GM12878 (cell line): ENCODE measurements at regions not wholly inside any gene's neighbourhood (a gene's known extent, or its start where the extent isn't known, plus 50 kb on each side); places are given as distances from the start of the nearest gene placed in this dataset.

Source experiments
- ATAC-seq: fragments of 200-7000 bp; cut with Tn5 transposase; 3 replicates; pipeline ENCODE4 v1.9.1; 2020; ENCODE audit warnings: mild to moderate bottlenecking, moderate library complexity
- BruUV-seq: library from RNA; stranded (reverse); fragments of 400-500 nt; replicated peaks from 2 replicates; lab custom pipeline; 2021; lab: Mats Ljungman, UMichigan
- CTCF ChIA-PET: fragments of 300-600 bp; sonication (Branson Sonifier 250); formaldehyde crosslinking; extraction: SDS; loops from one replicate; lab custom pipeline; 2021; ENCODE audit warnings: inconsistent platforms; lab: Yijun Ruan, JAX
- POLR2A ChIA-PET: fragments of 350-600 bp; formaldehyde crosslinking; extraction: SDS; loops from one replicate; lab custom pipeline; 2021; ENCODE audit warnings: inconsistent platforms; lab: Charles Lee
- RAD21 ChIA-PET: fragments of 300-600 bp; sonication (Branson Sonifier 250); formaldehyde crosslinking; loops from one replicate; lab custom pipeline; 2023; ENCODE audit warnings: antibody characterized with exemption; ENCODE audit not compliant: unreplicated experiment; lab: Charles Lee
- SMC1A ChIA-PET: fragments of 300-600 bp; sonication (Branson Sonifier 250); formaldehyde crosslinking; loops from one replicate; lab custom pipeline; 2023; ENCODE audit not compliant: unreplicated experiment, uncharacterized antibody; lab: Charles Lee
- DNase-seq: peaks from one replicate; pipeline ENCODE4 v3.0.0-alpha.2; 2011; ENCODE audit warnings: low read depth, low spot score
- FAIRE-seq: peaks from 3 replicates; lab custom pipeline; 2011; peaks lifted over from hg19 to GRCh38; lab: Jason Lieb, UNC
- H2AFZ ChIP-seq: 2 replicates; pipeline ENCODE4 v1.6.0; 2011; ENCODE audit warnings: low read depth, low read length, control low read depth; ENCODE audit not compliant: control insufficient read depth
- H3K27ac ChIP-seq: 2 replicates; pipeline ENCODE4 v1.5.1; 2011; ENCODE audit warnings: control low read depth; ENCODE audit not compliant: control insufficient read depth, insufficient read depth
- H3K27me3 ChIP-seq, 2 experiments: replicated peaks in 1 of 2; 2 replicates each; pipeline versions ENCODE4 v1.6.0 to v1.6.1; 2011; ENCODE audit warnings: low read length in 1 of 2; ENCODE audit not compliant: control insufficient read depth in 2 of 2, insufficient read depth in 2 of 2
- H3K36me3 ChIP-seq, 2 experiments: 2 replicates each; pipeline ENCODE4 v1.5.1; 2011; ENCODE audit warnings: low read length in 1 of 2; ENCODE audit not compliant: control insufficient read depth in 2 of 2, insufficient read depth in 2 of 2
- H3K4me1 ChIP-seq: 2 replicates; pipeline ENCODE4 v1.6.1; 2011; ENCODE audit warnings: mild to moderate bottlenecking, low read length, moderate library complexity, mixed read lengths; ENCODE audit not compliant: control insufficient read depth, insufficient read depth
- H3K4me2 ChIP-seq: 2 replicates; pipeline ENCODE4 v1.6.0; 2011; ENCODE audit warnings: control low read depth; ENCODE audit not compliant: control insufficient read depth, insufficient read depth
- H3K4me3 ChIP-seq: fragments of 200-600 bp; sonication (generic); 2 replicates; pipeline ENCODE4 v1.5.1; 2016
- H3K79me2 ChIP-seq: 2 replicates; pipeline ENCODE4 v1.6.0; 2011; ENCODE audit warnings: low read length; ENCODE audit not compliant: control insufficient read depth, insufficient read depth
- H3K9ac ChIP-seq: 2 replicates; pipeline ENCODE4 v1.8.0; 2011; ENCODE audit warnings: low read length, control low read depth, mixed read lengths; ENCODE audit not compliant: control insufficient read depth, insufficient read depth
- H3K9me3 ChIP-seq: replicated peaks from 3 replicates; pipeline ENCODE4 v1.5.1; 2011; ENCODE audit warnings: mild to moderate bottlenecking, low read length; ENCODE audit not compliant: control insufficient read depth, insufficient read depth
- H4K20me1 ChIP-seq: 2 replicates; pipeline ENCODE4 v1.6.0; 2011; ENCODE audit not compliant: control insufficient read depth, insufficient read depth
- CHD1 ChIP-seq: IDR thresholded peaks from 2 replicates; pipeline ENCODE4 v1.6.1; 2012; ENCODE audit warnings: low read depth, low read length, improper control_type of control experiment
- JUND ChIP-seq: IDR thresholded peaks from 2 replicates; pipeline ENCODE4 v1.6.1; 2012; ENCODE audit warnings: low read depth, mild to moderate bottlenecking, low read length, improper control_type of control experiment, moderate library complexity
- KAT2A ChIP-seq: conservative IDR thresholded peaks from 2 replicates; pipeline ENCODE4 v1.6.1; 2011; ENCODE audit warnings: low read depth, low read length; ENCODE audit not compliant: control insufficient read depth
- MXI1 ChIP-seq: fragments of 150-350 bp; IDR thresholded peaks from 2 replicates; pipeline ENCODE4 v1.6.1; 2011; ENCODE audit warnings: low read depth, mild to moderate bottlenecking, inconsistent platforms, low read length, improper control_type of control experiment
- PAX8 ChIP-seq: fragments of 450-650 bp; IDR thresholded peaks from 2 replicates; pipeline ENCODE4 v1.6.1; 2017; ENCODE audit warnings: mild to moderate bottlenecking, moderate library complexity
- POU2F2 ChIP-seq: IDR thresholded peaks from 3 replicates; pipeline ENCODE4 v1.6.1; 2011; ENCODE audit warnings: low read depth, mild to moderate bottlenecking, low read length, borderline replicate concordance
- PRDM15 ChIP-seq: fragments of 450-650 bp; formaldehyde crosslinking; IDR thresholded peaks from 2 replicates; pipeline ENCODE4 v1.4.0; 2020; ENCODE audit warnings: mild to moderate bottlenecking, moderate library complexity
- RFX5 ChIP-seq: IDR thresholded peaks from 2 replicates; pipeline ENCODE4 v1.6.1; 2011; ENCODE audit warnings: low read depth, low read length, improper control_type of control experiment
- SIN3A ChIP-seq: IDR thresholded peaks from 2 replicates; pipeline ENCODE4 v1.6.1; 2012; ENCODE audit warnings: low read depth, low read length, improper control_type of control experiment
- SPI1 ChIP-seq: IDR thresholded peaks from 2 replicates; pipeline ENCODE4 v1.6.1; 2011; ENCODE audit warnings: low read depth, mild to moderate bottlenecking, low read length, moderate library complexity, borderline replicate concordance; ENCODE audit not compliant: insufficient read depth
- ZNF207 ChIP-seq: fragments of 450-650 bp; IDR thresholded peaks from 2 replicates; pipeline ENCODE4 v1.6.1; 2014; ENCODE audit warnings: antibody characterized with exemption, mild to moderate bottlenecking, borderline replicate concordance
- ZNF622 ChIP-seq: fragments of 450-650 bp; IDR thresholded peaks from 2 replicates; pipeline ENCODE4 v1.6.1; 2017; ENCODE audit warnings: mild to moderate bottlenecking, inconsistent platforms
- WGBS: methylation state at CpG from one replicate; pipeline ENCODE4 v1.1.6; 2016; ENCODE audit warnings: low lambda C conversion rate; ENCODE audit not compliant: insufficient replicate concordance, insufficient coverage; ENCODE audit errors: missing lambda C conversion rate; 5-methylcytosine and 5-hydroxymethylcytosine counted together
- in situ Hi-C: fragments of 300-500 bp; cut with MboI; formaldehyde crosslinking; loops from 9 replicates; pipeline ENCODE4 v1.14.3; 2018; ENCODE audit warnings: mixed read lengths
- intact Hi-C: fragments of 100-400 bp; cut with micrococcal nuclease; formaldehyde crosslinking; loops from one replicate; pipeline ENCODE4 v1.14.2; 2022; ENCODE audit not compliant: unreplicated experiment
- TF ChIP-seq, protein P1 (sequence below), 3 experiments: IDR thresholded peaks in 2 of 3; conservative IDR thresholded peaks in 1 of 3; 2 replicates each; pipeline ENCODE4 v1.5.1; 2011; ENCODE audit warnings: low read depth in 3 of 3, low read length in 3 of 3, mild to moderate bottlenecking in 3 of 3, control low read depth in 2 of 3, moderate library complexity in 2 of 3, inconsistent platforms in 1 of 3, mixed read lengths in 1 of 3; ENCODE audit not compliant: control insufficient read depth in 2 of 3, insufficient read depth in 1 of 3; ENCODE audit errors: extremely low read depth in 1 of 3
- TF ChIP-seq, protein P2 (sequence below): fragments of 150-350 bp; IDR thresholded peaks from 2 replicates; pipeline ENCODE4 v1.6.1; 2014; ENCODE audit warnings: mild to moderate bottlenecking, low read depth, low read length

GRCh38 chr2:149877074-149877473 lies 289.5 kb upstream of the MMADHC start:
- ATAC-seq, result no peak
- Histone ChIP-seq H2AFZ (no peak overlapping the region), H3K4me2 (no peak overlapping the region), H3K36me3 (no peaks in the 10 kb centered on the region), H3K4me1 (no peaks in the 10 kb centered on the region), H3K27me3 (no peaks in the 10 kb centered on the region), H4K20me1 (no peaks in the 10 kb centered on the region), H3K79me2 (no peaks in the 10 kb centered on the region), H3K9me3 (no peaks in the 10 kb centered on the region), H3K9ac (no peak overlapping the region), H3K4me3 (no peak overlapping the region), H3K27ac (no peak overlapping the region)
- TF ChIP-seq, protein P1, sequence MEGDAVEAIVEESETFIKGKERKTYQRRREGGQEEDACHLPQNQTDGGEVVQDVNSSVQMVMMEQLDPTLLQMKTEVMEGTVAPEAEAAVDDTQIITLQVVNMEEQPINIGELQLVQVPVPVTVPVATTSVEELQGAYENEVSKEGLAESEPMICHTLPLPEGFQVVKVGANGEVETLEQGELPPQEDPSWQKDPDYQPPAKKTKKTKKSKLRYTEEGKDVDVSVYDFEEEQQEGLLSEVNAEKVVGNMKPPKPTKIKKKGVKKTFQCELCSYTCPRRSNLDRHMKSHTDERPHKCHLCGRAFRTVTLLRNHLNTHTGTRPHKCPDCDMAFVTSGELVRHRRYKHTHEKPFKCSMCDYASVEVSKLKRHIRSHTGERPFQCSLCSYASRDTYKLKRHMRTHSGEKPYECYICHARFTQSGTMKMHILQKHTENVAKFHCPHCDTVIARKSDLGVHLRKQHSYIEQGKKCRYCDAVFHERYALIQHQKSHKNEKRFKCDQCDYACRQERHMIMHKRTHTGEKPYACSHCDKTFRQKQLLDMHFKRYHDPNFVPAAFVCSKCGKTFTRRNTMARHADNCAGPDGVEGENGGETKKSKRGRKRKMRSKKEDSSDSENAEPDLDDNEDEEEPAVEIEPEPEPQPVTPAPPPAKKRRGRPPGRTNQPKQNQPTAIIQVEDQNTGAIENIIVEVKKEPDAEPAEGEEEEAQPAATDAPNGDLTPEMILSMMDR (IDR thresholded peaks at IDR 0.05 in 2 of 3, conservative IDR thresholded peaks at IDR 0.05 in 1 of 3; ENCODE audit: control insufficient read depth in 2 of 3, extremely low read depth in 1 of 3, insufficient read depth in 1 of 3, low read depth in 3 of 3, low read length in 3 of 3), result no peak
- TF ChIP-seq KAT2A (no peak), POU2F2 (no peak), ZNF622 (no peak), ZNF207 (no peak), RFX5 (no peak), PAX8 (no peak), PRDM15 (CRISPR knock-in tag) (no peak), MXI1 (no peak), CHD1 (no peak), JUND (no peak), SPI1 (no peak), SIN3A (no peak)
- TF ChIP-seq, protein P2, sequence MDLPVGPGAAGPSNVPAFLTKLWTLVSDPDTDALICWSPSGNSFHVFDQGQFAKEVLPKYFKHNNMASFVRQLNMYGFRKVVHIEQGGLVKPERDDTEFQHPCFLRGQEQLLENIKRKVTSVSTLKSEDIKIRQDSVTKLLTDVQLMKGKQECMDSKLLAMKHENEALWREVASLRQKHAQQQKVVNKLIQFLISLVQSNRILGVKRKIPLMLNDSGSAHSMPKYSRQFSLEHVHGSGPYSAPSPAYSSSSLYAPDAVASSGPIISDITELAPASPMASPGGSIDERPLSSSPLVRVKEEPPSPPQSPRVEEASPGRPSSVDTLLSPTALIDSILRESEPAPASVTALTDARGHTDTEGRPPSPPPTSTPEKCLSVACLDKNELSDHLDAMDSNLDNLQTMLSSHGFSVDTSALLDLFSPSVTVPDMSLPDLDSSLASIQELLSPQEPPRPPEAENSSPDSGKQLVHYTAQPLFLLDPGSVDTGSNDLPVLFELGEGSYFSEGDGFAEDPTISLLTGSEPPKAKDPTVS, result no peak
- intact Hi-C loops (no loop called here), in situ Hi-C loops (no loop called here)
- no TSS peak for BruUV-seq
- no peak for DNase-seq
- RAD21 ChIA-PET, result no interaction called here
- POLR2A ChIA-PET, result no interaction called here
- WGBS, result 0% methylated on average over 3 of the region's 3 CpGs
- CTCF ChIA-PET, result no interaction called here
- FAIRE-seq, result no peak
- SMC1A ChIA-PET, result no interaction called here
